Right lobe of liver (tissue), 6 donors: ENCODE measurements at regions not wholly inside any gene's neighbourhood (a gene's known extent, or its start where the extent isn't known, plus 50 kb on each side); places are given as distances from the start of the nearest gene placed in this dataset.

ENCODE experiments used
- ATAC-seq, 4 donors: fragments of 200-7000 bp; cut with Tn5 transposase; one replicate each; pipeline ENCODE4 v1.9.1; 2020; ENCODE audit warnings: mild to moderate bottlenecking in 4 of 4, moderate library complexity in 4 of 4
- DNase-seq, 3 donors: peaks; one replicate each; pipeline ENCODE4 v3.0.0-alpha.2; 2020
- H3K27ac ChIP-seq, 3 donors: fragments of 200-600 bp; one replicate each; pipeline ENCODE4 v1.8.0; 2022
- H3K27me3 ChIP-seq, 2 donors: fragments of 200-600 bp; one replicate each; pipeline ENCODE4 v1.8.0; 2022
- H3K36me3 ChIP-seq, 4 donors: fragments of 200-600 bp; sonication (generic) in 1 of 4; one replicate each; pipeline versions ENCODE4 v1.5.1 to v1.8.0; 2017 to 2022; ENCODE audit warnings: control low read depth in 1 of 4
- H3K4me1 ChIP-seq, 4 donors: fragments of 200-600 bp; sonication (generic) in 1 of 4; one replicate each; pipeline versions ENCODE4 v1.5.1 to v1.8.0; 2017 to 2022; ENCODE audit warnings: control low read depth in 1 of 4
- H3K4me3 ChIP-seq, 3 donors: fragments of 200-600 bp; one replicate each; pipeline ENCODE4 v1.8.0; 2022
- H3K9me3 ChIP-seq, 4 donors: fragments of 200-600 bp; sonication (generic) in 1 of 4; one replicate each; pipeline versions ENCODE4 v1.5.1 to v1.8.0; 2017 to 2022; ENCODE audit warnings: control low read depth in 1 of 4
- POLR2A ChIP-seq: fragments of 450-650 bp; IDR thresholded peaks from one replicate; pipeline ENCODE4 v1.6.1; 2017; ENCODE audit warnings: antibody characterized with exemption, mild to moderate bottlenecking
- WGBS: methylation state at CpG from one replicate; pipeline ENCODE4 v1.1.6; 2018; ENCODE audit warnings: low coverage, low lambda C conversion rate; ENCODE audit not compliant: insufficient coverage; ENCODE audit errors: missing lambda C conversion rate; 5-methylcytosine and 5-hydroxymethylcytosine counted together
- intact Hi-C, 2 donors: fragments of 100-400 bp; cut with DNase I; formaldehyde crosslinking; loops; one replicate each; pipeline versions ENCODE4 v1.11.2 to v1.14.1; 2022
- TF ChIP-seq, protein P1 (sequence below), 4 donors: fragments of 200-600 bp in 3 of 4; fragments of 450-650 bp in 1 of 4; IDR thresholded peaks; one replicate each; pipeline versions ENCODE4 v1.5.1 to v1.8.0; 2016 to 2022; ENCODE audit warnings: antibody characterized with exemption in 4 of 4, mild to moderate bottlenecking in 2 of 4
- donor health status: DM: no; HTN: yes; CAD: no.
- donor health status: DM: no; HTN: no; CAD: no.
- donor health status: DM: no; HTN: no; CAD: no.
- donor health status: DM: no; HTN: yes; CAD: no.
- donor health status: DM: no; HTN: yes; CAD: no.

DNA sequence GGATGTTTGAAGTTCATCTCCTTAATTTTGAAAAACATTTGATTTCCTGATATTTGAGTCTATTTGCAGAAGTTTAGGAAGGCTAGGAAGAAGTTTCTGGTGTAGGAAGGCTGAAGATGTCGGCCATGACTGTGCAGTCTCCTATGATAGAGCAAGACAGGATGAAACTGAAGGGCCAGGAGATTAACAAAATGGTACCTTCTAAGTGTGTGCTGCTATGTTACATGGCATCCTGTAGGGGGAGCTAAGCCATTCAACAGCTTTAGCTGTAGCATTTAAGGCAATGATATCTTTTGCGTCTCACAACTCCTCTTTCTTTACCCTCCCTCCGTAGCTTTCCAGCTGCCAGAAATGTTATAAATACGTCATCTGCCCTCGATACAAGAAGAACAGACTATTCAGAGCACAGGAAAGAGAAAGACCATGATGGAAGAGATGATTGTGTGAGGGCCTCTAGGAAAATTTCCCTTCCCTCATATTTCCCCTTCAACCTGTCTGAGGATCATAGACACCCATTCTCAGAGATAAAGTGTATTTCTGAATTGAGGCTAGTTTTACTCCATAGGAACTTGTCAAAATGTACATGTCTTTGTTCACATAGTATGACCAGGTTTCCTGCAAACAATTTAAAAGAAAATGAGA lies 61.1 kb downstream of the XCL1 start:
- Histone ChIP-seq H3K27ac (no peak overlapping the region), H3K9me3 (no peaks in the 10 kb centered on the region), H3K27me3 (no peaks in the 10 kb centered on the region), H3K36me3 (no peaks in the 10 kb centered on the region), H3K4me3 (no peak overlapping the region), H3K4me1 (peaks cover 0 to 11% (median 0%) of the 10 kb centered on the region in 4 donors)
- WGBS: 79% methylated on average over 5 of the region's 5 CpGs
- TF ChIP-seq, protein P1, sequence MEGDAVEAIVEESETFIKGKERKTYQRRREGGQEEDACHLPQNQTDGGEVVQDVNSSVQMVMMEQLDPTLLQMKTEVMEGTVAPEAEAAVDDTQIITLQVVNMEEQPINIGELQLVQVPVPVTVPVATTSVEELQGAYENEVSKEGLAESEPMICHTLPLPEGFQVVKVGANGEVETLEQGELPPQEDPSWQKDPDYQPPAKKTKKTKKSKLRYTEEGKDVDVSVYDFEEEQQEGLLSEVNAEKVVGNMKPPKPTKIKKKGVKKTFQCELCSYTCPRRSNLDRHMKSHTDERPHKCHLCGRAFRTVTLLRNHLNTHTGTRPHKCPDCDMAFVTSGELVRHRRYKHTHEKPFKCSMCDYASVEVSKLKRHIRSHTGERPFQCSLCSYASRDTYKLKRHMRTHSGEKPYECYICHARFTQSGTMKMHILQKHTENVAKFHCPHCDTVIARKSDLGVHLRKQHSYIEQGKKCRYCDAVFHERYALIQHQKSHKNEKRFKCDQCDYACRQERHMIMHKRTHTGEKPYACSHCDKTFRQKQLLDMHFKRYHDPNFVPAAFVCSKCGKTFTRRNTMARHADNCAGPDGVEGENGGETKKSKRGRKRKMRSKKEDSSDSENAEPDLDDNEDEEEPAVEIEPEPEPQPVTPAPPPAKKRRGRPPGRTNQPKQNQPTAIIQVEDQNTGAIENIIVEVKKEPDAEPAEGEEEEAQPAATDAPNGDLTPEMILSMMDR (IDR thresholded peaks at IDR 0.05): peak; percentile 57 to 75 (median 61)
- TF ChIP-seq POLR2A: no peak
- DNase-seq (no peak), ATAC-seq (peak; percentile 72 to 78 (median 77))
- intact Hi-C loops: no loop called here

DNA sequence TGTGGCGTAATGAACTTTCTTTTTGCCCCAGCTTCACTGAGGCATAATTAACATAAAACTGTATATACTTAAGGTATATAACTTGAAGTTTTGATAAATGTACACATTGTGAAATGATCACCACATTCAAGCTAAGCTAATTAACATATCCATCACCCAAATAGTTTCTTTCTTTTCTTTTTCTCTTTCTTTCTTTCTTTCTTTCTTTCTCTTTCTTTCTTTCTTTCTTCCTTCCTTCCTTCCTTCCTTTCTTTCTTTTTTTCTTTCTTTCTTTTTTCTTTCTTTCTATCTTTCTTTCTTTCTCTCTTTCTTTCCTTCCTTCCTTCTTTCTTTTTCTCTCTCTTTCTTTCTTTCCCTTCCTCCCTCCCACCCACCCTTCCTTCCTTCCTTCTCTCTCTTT lies 62.5 kb downstream of the XCL1 start:
- H3K9me3 ChIP-seq: no peaks in the 10 kb centered on the region
- H3K36me3 ChIP-seq: no peaks in the 10 kb centered on the region
- no peaks in the 10 kb centered on the region for H3K27me3 ChIP-seq
- intact Hi-C loops: no loop called here
- H3K4me1 ChIP-seq: peaks cover 0 to 11% (median 0%) of the 10 kb centered on the region in 4 donors
- WGBS: 92% methylated on average over 1 of the region's 1 CpG
- H3K4me3 ChIP-seq: no peak overlapping the region
- ATAC-seq (no peak), DNase-seq (no peak)
- no peak for TF ChIP-seq POLR2A
- TF ChIP-seq, protein P1 (IDR thresholded peaks at IDR 0.05): no peak
- no peak overlapping the region for H3K27ac ChIP-seq

DNA sequence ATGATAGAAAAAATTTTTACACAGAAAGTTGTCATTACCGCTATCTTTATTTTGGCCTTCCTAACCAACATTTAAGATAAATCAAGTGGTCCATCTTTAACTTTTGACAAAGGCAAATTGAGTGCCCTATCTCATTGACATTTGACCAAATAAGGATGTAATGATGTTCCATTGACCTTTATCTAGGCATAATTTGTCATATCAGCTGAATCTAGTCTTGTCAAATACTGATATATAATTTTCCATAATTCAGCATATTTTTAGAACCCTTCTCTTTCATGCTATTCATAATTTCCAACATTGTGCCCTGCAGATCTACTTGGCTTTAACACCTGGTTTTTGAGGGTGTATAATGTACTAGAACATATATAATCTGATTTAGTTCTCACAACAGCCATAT lies 63.8 kb downstream of the XCL1 start:
- no peaks in the 10 kb centered on the region for H3K9me3 ChIP-seq
- H3K4me3 ChIP-seq: no peak overlapping the region
- intact Hi-C loops: no loop called here
- no peak for TF ChIP-seq POLR2A
- TF ChIP-seq, protein P1 (IDR thresholded peaks at IDR 0.05): no peak
- H3K27me3 ChIP-seq: no peaks in the 10 kb centered on the region
- H3K4me1 ChIP-seq: peaks cover 0 to 11% (median 0%) of the 10 kb centered on the region in 4 donors
- H3K36me3 ChIP-seq: no peaks in the 10 kb centered on the region
- 100% methylated on average over 1 of the region's 1 CpG for WGBS
- H3K27ac ChIP-seq: no peak overlapping the region
- no peak for DNase-seq
- ATAC-seq: no peak

DNA sequence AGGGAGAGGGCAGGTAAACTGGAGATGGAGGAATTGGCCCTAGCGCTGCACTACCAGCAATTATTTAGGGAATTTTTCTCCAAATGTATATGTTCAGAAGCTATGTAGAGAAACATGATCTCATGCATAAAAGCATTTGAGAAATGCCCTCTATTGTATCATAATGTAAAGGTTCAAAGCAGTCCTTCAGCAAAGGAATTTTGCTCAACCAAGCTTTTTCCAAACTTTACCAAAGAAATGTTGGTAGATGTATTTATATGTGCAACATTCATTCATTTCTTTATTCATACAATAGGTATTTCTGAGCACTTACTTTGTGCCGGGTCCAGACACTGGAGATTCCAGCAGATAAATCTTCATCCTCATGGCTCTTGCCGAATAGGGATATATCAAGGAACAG lies 64.4 kb downstream of the XCL1 start:
- Histone ChIP-seq H3K9me3 (no peaks in the 10 kb centered on the region), H3K27ac (no peak overlapping the region), H3K4me3 (no peak overlapping the region), H3K4me1 (peaks cover 0 to 11% (median 0%) of the 10 kb centered on the region in 4 donors), H3K27me3 (no peaks in the 10 kb centered on the region), H3K36me3 (no peaks in the 10 kb centered on the region)
- no peak for DNase-seq
- ATAC-seq: no peak
- intact Hi-C loops: no loop called here
- no peak for TF ChIP-seq POLR2A
- TF ChIP-seq, protein P1 (IDR thresholded peaks at IDR 0.05): no peak
- 94% methylated on average over 3 of the region's 3 CpGs for WGBS
